Esophagus muscularis mucosa (tissue), 4 donors: ENCODE measurements at regions not wholly inside any gene's neighbourhood (a gene's known extent, or its start where the extent isn't known, plus 50 kb on each side); places are given as distances from the start of the nearest gene placed in this dataset.

ENCODE experiments used
- DNase-seq: peaks from one replicate; pipeline ENCODE4 v3.0.0-alpha.2; 2017; ENCODE audit errors: extremely low spot score
- H3K27ac ChIP-seq, 4 donors: fragments of 200-600 bp; sonication (generic); replicated peaks in 1 of 4; 1 replicate in 3 of 4; 2 replicates in 1 of 4; pipeline ENCODE4 v1.5.1; 2016 to 2019; ENCODE audit warnings: mild to moderate bottlenecking in 1 of 4
- H3K27me3 ChIP-seq, 4 donors: fragments of 200-600 bp; sonication (generic); one replicate each; pipeline versions ENCODE4 v1.5.1 to v1.6.0; 2016 to 2019
- H3K36me3 ChIP-seq, 4 donors: fragments of 200-600 bp; sonication (generic); one replicate each; pipeline ENCODE4 v1.5.1; 2016 to 2019
- H3K4me1 ChIP-seq, 4 donors: fragments of 200-600 bp; sonication (generic); one replicate each; pipeline ENCODE4 v1.5.1; 2016 to 2019
- H3K4me3 ChIP-seq, 4 donors: fragments of 200-600 bp; sonication (generic); 1 replicate in 2 of 4; 2 replicates in 2 of 4; pipeline ENCODE4 v1.5.1; 2016 to 2019; ENCODE audit warnings: mild to moderate bottlenecking in 4 of 4, moderate library complexity in 1 of 4
- H3K9me3 ChIP-seq, 4 donors: fragments of 200-600 bp; sonication (generic); 1 replicate in 3 of 4; 2 replicates in 1 of 4; pipeline ENCODE4 v1.5.1; 2016 to 2019
- EP300 ChIP-seq: sonication (generic); formaldehyde crosslinking; IDR thresholded peaks from one replicate; pipeline ENCODE4 v1.6.1; 2017; ENCODE audit warnings: antibody characterized with exemption
- POLR2A ChIP-seq: fragments of 450-650 bp; IDR thresholded peaks from one replicate; pipeline ENCODE4 v1.6.1; 2017; ENCODE audit warnings: antibody characterized with exemption, moderate library complexity, mild to moderate bottlenecking, low read depth
- POLR2AphosphoS5 ChIP-seq, 2 donors: sonication (generic); formaldehyde crosslinking; IDR thresholded peaks; one replicate each; pipeline ENCODE4 v1.6.1; 2017; ENCODE audit warnings: antibody characterized with exemption in 2 of 2
- WGBS: methylation state at CpG from one replicate; pipeline ENCODE4 v1.1.5; 2018; 5-methylcytosine and 5-hydroxymethylcytosine counted together
- intact Hi-C: fragments of 100-400 bp; cut with DNase I; formaldehyde crosslinking; loops from one replicate; pipeline ENCODE4 v1.15.1; 2023
- TF ChIP-seq, protein P1 (sequence below), 3 experiments: fragments of 200-600 bp in 2 of 3; fragments of 450-650 bp in 1 of 3; sonication (generic) in 2 of 3; IDR thresholded peaks; one replicate each; pipeline ENCODE4 v1.5.1; 2017 to 2019; ENCODE audit warnings: antibody characterized with exemption in 3 of 3, mild to moderate bottlenecking in 2 of 3, moderate library complexity in 1 of 3

DNA sequence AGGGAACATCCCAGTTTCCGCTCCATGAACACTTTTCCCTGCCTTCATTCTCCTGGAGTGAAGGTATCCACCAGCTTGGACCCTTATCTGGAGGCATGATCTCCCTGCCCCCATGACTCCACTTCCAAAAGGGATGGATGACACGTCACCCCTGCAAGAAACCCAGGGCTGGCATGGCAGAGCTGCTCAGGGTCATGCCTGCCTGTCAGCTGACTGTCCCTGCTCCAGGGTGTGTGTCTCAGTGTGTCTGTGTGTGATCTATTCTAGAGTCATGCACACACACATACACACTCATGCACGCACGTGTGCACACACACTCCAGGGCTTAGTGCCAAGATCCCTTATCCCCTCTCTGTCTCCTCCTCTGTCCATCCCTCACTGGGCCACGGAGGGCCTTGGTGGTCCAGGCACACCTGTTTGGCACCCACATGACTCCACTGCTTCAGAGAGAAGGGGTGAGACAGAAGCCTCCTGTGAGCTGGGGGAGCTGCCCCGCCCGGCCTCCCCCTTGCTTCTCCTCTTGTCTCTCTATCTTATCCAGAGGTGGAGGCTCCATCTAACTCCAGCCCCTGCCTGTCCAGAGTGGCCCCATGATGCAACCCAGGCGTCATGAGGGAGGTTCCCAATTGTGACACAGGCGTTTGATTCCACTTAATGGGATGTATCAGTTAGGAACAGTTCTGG is 290.9 kb downstream of the CDC5L start:
- Histone ChIP-seq H3K36me3 (no peaks in the 10 kb centered on the region), H3K9me3 (no peaks in the 10 kb centered on the region), H3K27ac (no peak overlapping the region), H3K4me3 (no peak overlapping the region), H3K4me1 (no peaks in the 10 kb centered on the region), H3K27me3 (peaks cover 0 to 5% (median 0%) of the 10 kb centered on the region in 4 donors)
- DNase-seq: no peak
- 92% methylated on average over 9 of the region's 9 CpGs for WGBS
- no peak for TF ChIP-seq POLR2A
- TF ChIP-seq POLR2AphosphoS5 (IDR thresholded peaks at IDR 0.05): no peak
- no peak for TF ChIP-seq EP300
- TF ChIP-seq, protein P1, sequence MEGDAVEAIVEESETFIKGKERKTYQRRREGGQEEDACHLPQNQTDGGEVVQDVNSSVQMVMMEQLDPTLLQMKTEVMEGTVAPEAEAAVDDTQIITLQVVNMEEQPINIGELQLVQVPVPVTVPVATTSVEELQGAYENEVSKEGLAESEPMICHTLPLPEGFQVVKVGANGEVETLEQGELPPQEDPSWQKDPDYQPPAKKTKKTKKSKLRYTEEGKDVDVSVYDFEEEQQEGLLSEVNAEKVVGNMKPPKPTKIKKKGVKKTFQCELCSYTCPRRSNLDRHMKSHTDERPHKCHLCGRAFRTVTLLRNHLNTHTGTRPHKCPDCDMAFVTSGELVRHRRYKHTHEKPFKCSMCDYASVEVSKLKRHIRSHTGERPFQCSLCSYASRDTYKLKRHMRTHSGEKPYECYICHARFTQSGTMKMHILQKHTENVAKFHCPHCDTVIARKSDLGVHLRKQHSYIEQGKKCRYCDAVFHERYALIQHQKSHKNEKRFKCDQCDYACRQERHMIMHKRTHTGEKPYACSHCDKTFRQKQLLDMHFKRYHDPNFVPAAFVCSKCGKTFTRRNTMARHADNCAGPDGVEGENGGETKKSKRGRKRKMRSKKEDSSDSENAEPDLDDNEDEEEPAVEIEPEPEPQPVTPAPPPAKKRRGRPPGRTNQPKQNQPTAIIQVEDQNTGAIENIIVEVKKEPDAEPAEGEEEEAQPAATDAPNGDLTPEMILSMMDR (IDR thresholded peaks at IDR 0.05): no peak
- intact Hi-C loops: no loop called here

- Histone ChIP-seq H3K4me1 (no peaks in the 10 kb centered on the region), H3K4me3 (no peak overlapping the region), H3K9me3 (no peaks in the 10 kb centered on the region), H3K27me3 (no peaks in the 10 kb centered on the region), H3K27ac (no peak overlapping the region), H3K36me3 (no peaks in the 10 kb centered on the region)
- intact Hi-C loops: no loop called here
- DNase-seq: no peak
- WGBS: 78% methylated on average over 6 of the region's 6 CpGs
- TF ChIP-seq POLR2A (no peak), POLR2AphosphoS5 (IDR thresholded peaks at IDR 0.05) (no peak), EP300 (no peak)
Observed at GRCh38 chr6:44679438-44680201, 292.1 kb downstream of the CDC5L start.

DNA sequence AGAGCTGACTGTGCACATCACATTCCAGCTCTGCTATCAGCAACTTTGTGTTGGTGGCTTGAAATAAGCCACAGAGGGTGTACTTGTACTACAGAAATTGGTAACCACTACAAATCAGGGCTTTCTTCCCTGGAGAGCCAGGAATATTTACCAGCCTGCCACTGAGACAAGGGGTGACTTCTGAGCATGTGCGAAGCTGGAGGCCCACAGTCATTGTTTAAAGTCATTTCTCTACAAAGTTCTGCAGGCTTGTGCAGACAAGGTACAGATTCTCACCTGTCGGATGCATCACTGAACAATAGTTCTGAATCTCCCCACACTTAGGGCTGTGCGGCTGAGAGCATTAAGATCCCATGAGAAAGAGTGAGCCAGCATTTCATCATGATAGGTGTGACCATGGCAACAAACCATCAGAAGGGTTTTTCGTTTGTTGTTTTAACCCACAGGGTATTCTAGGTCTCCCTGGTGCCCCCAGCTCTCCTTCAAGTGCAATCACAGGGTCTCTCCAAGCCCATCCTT is 292.8 kb downstream of the CDC5L start:
- Histone ChIP-seq H3K4me3 (no peak overlapping the region), H3K27me3 (no peaks in the 10 kb centered on the region), H3K9me3 (no peaks in the 10 kb centered on the region), H3K27ac (no peak overlapping the region), H3K36me3 (no peaks in the 10 kb centered on the region), H3K4me1 (no peaks in the 10 kb centered on the region)
- WGBS: 88% methylated on average over 4 of the region's 4 CpGs
- TF ChIP-seq POLR2AphosphoS5 (IDR thresholded peaks at IDR 0.05) (no peak), EP300 (no peak)
- TF ChIP-seq, protein P1 (IDR thresholded peaks at IDR 0.05): no peak
- intact Hi-C loops: no loop called here
- no peak for DNase-seq

DNA sequence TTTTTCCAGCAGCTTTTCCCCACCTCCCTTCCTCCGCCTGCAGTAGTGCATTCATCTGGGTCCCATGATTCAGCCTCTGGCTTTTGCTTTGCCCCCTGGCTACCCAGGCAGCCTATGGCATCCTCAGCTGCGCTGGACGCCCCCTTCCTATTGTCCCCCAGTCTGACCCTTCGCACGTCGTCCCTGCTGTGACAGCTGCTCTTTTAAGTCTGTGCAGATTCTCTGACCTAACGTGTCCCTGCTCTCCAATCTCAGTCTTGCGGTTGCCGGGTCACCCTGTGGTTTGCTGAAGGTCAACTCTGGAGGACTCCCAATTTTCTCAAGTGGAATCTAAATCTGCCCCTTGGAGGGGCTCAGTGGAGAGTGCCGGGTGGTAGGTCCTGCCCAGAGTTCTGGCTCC is 294.3 kb downstream of the CDC5L start:
- intact Hi-C loops: no loop called here
- Histone ChIP-seq H3K4me1 (no peaks in the 10 kb centered on the region), H3K4me3 (no peak overlapping the region), H3K9me3 (peaks cover 0 to 3% (median 1%) of the 10 kb centered on the region in 4 donors), H3K27me3 (no peaks in the 10 kb centered on the region), H3K36me3 (no peaks in the 10 kb centered on the region), H3K27ac (no peak overlapping the region)
- 74% methylated on average over 9 of the region's 10 CpGs for WGBS
- DNase-seq: no peak
- TF ChIP-seq POLR2AphosphoS5 (IDR thresholded peaks at IDR 0.05) (no peak), POLR2A (no peak), EP300 (no peak)
- TF ChIP-seq, protein P1 (IDR thresholded peaks at IDR 0.05): no peak

DNA sequence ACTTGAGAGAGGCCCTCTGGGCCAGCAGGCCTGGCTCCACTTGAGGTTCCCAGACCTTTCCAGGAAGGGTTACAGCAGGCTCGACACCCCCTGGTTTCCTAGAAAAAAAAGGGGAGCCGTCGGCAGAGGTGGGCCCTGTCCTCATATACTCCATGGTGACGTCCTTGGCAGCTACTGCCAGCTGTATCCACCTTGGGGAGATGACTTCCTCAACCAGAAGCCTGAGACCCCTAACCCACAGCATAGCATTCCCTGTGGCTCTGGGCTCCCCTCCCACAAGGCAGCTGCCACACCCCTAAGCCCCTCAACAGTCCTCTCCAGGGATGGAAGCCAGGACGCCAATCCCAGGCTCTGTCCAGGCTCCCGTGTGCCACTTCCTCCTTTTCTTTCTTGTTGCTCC is 294.8 kb downstream of the CDC5L start:
- WGBS: 74% methylated on average over 6 of the region's 6 CpGs
- TF ChIP-seq, protein P1 (IDR thresholded peaks at IDR 0.05): no peak
- TF ChIP-seq POLR2A (no peak), POLR2AphosphoS5 (IDR thresholded peaks at IDR 0.05) (no peak), EP300 (no peak)
- Histone ChIP-seq H3K9me3 (peaks cover 0 to 7% (median 3%) of the 10 kb centered on the region in 4 donors), H3K27me3 (no peaks in the 10 kb centered on the region), H3K4me3 (no peak overlapping the region), H3K36me3 (no peaks in the 10 kb centered on the region), H3K4me1 (no peaks in the 10 kb centered on the region), H3K27ac (no peak overlapping the region)
- intact Hi-C loops: no loop called here
- no peak for DNase-seq
